DND-41 (cell line): ENCODE measurements at regions not wholly inside any gene's neighbourhood (a gene's known extent, or its start where the extent isn't known, plus 50 kb on each side); places are given as distances from the start of the nearest gene placed in this dataset.

Source experiments
- ATAC-seq: fragments of 200-7000 bp; cut with Tn5 transposase; 3 replicates; pipeline ENCODE4 v1.9.1; 2021; ENCODE audit warnings: low read depth; ENCODE audit not compliant: insufficient read depth
- DNase-seq: peaks from one replicate; pipeline ENCODE4 v3.0.0-alpha.2; 2020
- H2AFZ ChIP-seq: 2 replicates; pipeline ENCODE4 v1.6.0; 2012; ENCODE audit warnings: low read depth, low read length
- H3K27ac ChIP-seq: 2 replicates; pipeline ENCODE4 v1.5.1; 2012; ENCODE audit warnings: low read length, inconsistent platforms
- H3K27me3 ChIP-seq: fragments of 200-600 bp; sonication (generic); 2 replicates; pipeline ENCODE4 v1.6.0; 2012; ENCODE audit warnings: low read length, mild to moderate bottlenecking, inconsistent platforms; ENCODE audit not compliant: insufficient read depth, poor library complexity
- H3K36me3 ChIP-seq: 2 replicates; pipeline ENCODE4 v1.5.1; 2012; ENCODE audit warnings: low read length, inconsistent platforms; ENCODE audit not compliant: insufficient read depth
- H3K4me1 ChIP-seq: 2 replicates; pipeline ENCODE4 v1.5.1; 2012; ENCODE audit warnings: mild to moderate bottlenecking, low read length; ENCODE audit not compliant: insufficient read depth
- H3K4me2 ChIP-seq: 2 replicates; pipeline ENCODE4 v1.6.0; 2012; ENCODE audit warnings: mild to moderate bottlenecking, moderate library complexity, low read length, inconsistent platforms; ENCODE audit not compliant: insufficient read depth
- H3K4me3 ChIP-seq, 2 experiments: fragments of 200-600 bp in 1 of 2; shearing (Covaris generic) in 1 of 2; 2 replicates each; pipeline ENCODE4 v1.5.1; 2012 to 2016; ENCODE audit warnings: inconsistent platforms in 2 of 2, low read length in 2 of 2, mild to moderate bottlenecking in 2 of 2, low read depth in 1 of 2, moderate library complexity in 1 of 2
- H3K79me2 ChIP-seq: 2 replicates; pipeline ENCODE4 v1.6.0; 2012; ENCODE audit warnings: low read length, inconsistent platforms; ENCODE audit not compliant: insufficient read depth
- H3K9ac ChIP-seq: 2 replicates; pipeline ENCODE4 v1.6.0; 2012; ENCODE audit warnings: low read depth, mild to moderate bottlenecking, inconsistent platforms, low read length, moderate library complexity
- H3K9me3 ChIP-seq: 2 replicates; pipeline ENCODE4 v1.5.1; 2012; ENCODE audit warnings: low read length, moderate library complexity, mild to moderate bottlenecking, inconsistent platforms; ENCODE audit not compliant: insufficient read depth, severe bottlenecking
- H4K20me1 ChIP-seq: 2 replicates; pipeline ENCODE4 v1.6.0; 2012; ENCODE audit warnings: low read length; ENCODE audit not compliant: insufficient read depth
- EZH2 ChIP-seq: IDR thresholded peaks from 3 replicates; pipeline ENCODE4 v1.6.1; 2012; ENCODE audit warnings: borderline replicate concordance, low read depth, mild to moderate bottlenecking, moderate library complexity, low read length, inconsistent platforms; ENCODE audit not compliant: severe bottlenecking
- TF ChIP-seq, protein P1 (sequence below): IDR thresholded peaks from 2 replicates; pipeline ENCODE4 v1.5.1; 2012; ENCODE audit warnings: borderline replicate concordance, low read length, moderate library complexity, mild to moderate bottlenecking; ENCODE audit not compliant: poor library complexity, severe bottlenecking; ENCODE audit errors: extremely low read depth

DNA sequence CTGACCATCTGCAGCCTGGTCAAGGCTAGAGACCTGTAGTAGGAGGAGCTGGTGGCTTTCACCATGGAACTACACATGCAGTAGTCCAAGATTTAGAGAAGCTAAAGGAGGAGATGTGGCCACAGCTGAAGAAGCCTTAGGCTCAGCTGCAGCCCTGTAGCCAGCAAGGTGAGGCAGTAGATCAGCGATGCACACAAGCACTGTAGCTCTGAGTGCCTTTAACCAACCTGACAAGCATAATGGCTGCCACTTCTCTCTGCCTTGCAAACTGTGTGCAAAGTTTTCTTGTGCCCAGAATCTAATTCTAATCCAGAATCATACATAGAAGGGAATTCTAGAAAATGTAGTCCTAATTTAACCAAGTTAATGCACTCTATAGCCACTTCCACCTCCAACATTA, 159.0 kb upstream of the ARID2 start:
- no peak overlapping the region for H3K9ac ChIP-seq
- H3K27ac ChIP-seq: no peak overlapping the region
- ATAC-seq: no peak
- H3K79me2 ChIP-seq: no peaks in the 10 kb centered on the region
- TF ChIP-seq EZH2: no peak
- TF ChIP-seq, protein P1, sequence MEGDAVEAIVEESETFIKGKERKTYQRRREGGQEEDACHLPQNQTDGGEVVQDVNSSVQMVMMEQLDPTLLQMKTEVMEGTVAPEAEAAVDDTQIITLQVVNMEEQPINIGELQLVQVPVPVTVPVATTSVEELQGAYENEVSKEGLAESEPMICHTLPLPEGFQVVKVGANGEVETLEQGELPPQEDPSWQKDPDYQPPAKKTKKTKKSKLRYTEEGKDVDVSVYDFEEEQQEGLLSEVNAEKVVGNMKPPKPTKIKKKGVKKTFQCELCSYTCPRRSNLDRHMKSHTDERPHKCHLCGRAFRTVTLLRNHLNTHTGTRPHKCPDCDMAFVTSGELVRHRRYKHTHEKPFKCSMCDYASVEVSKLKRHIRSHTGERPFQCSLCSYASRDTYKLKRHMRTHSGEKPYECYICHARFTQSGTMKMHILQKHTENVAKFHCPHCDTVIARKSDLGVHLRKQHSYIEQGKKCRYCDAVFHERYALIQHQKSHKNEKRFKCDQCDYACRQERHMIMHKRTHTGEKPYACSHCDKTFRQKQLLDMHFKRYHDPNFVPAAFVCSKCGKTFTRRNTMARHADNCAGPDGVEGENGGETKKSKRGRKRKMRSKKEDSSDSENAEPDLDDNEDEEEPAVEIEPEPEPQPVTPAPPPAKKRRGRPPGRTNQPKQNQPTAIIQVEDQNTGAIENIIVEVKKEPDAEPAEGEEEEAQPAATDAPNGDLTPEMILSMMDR: no peak
- H3K4me3 ChIP-seq: no peak overlapping the region
- no peak overlapping the region for H2AFZ ChIP-seq
- DNase-seq: no peak
- H3K27me3 ChIP-seq: no peaks in the 10 kb centered on the region
- H4K20me1 ChIP-seq: no peaks in the 10 kb centered on the region
- H3K9me3 ChIP-seq: no peaks in the 10 kb centered on the region
- H3K4me1 ChIP-seq: peaks cover 15% of the 10 kb centered on the region
- H3K4me2 ChIP-seq: no peak overlapping the region
- H3K36me3 ChIP-seq: no peaks in the 10 kb centered on the region

DNA sequence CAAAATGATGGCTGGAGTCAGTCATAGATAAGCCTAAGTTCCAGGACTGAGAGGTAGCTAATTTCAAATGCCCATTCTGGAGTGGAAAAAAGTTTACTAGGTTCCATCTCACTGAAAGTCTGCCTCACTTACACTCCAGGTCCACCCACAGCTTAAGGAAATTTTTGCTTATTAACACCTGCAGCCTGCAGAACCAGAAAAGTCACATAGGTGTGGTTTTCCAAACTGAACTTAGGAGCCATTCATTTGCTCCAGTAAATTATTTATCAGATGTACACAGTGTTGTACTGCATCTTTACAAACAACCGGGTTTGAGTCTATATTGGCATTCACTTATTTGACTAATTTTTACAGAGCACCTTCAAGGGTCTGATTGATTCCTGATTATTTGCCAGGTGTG, 157.4 kb upstream of the ARID2 start:
- H3K27ac ChIP-seq: no peak overlapping the region
- no peaks in the 10 kb centered on the region for H3K79me2 ChIP-seq
- no peaks in the 10 kb centered on the region for H3K27me3 ChIP-seq
- no peaks in the 10 kb centered on the region for H4K20me1 ChIP-seq
- no peak overlapping the region for H3K4me2 ChIP-seq
- H3K36me3 ChIP-seq: no peaks in the 10 kb centered on the region
- TF ChIP-seq, protein P1: no peak
- no peak for TF ChIP-seq EZH2
- no peak overlapping the region for H3K4me3 ChIP-seq
- H3K9me3 ChIP-seq: no peaks in the 10 kb centered on the region
- H3K4me1 ChIP-seq: peaks cover 15% of the 10 kb centered on the region
- H2AFZ ChIP-seq: no peak overlapping the region
- no peak overlapping the region for H3K9ac ChIP-seq
- DNase-seq: no peak
- no peak for ATAC-seq

GRCh38 chr12:45575417-45575816, 154.1 kb upstream of the ARID2 start:
- DNase-seq (no peak), ATAC-seq (no peak)
- H2AFZ ChIP-seq: no peak overlapping the region

More at GRCh38 chr12:45575417-45575816, 154.1 kb upstream of the ARID2 start:
- Histone ChIP-seq H3K27me3 (no peaks in the 10 kb centered on the region), H3K4me1 (no peaks in the 10 kb centered on the region), H3K9me3 (no peaks in the 10 kb centered on the region), H3K27ac (no peak overlapping the region), H3K9ac (no peak overlapping the region), H3K4me3 (no peak overlapping the region), H3K79me2 (no peaks in the 10 kb centered on the region), H3K4me2 (no peak overlapping the region), H3K36me3 (no peaks in the 10 kb centered on the region), H4K20me1 (no peaks in the 10 kb centered on the region)
- TF ChIP-seq, protein P1: no peak
- no peak for TF ChIP-seq EZH2
